Stimulated activated CD4-positive, alpha-beta T cell treated with anti-CD3 and anti-CD28 coated beads, TNF-alpha, amount 100 ng/mL, for 48 hours (primary cell): ENCODE measurements at regions not wholly inside any gene's neighbourhood (a gene's known extent, or its start where the extent isn't known, plus 50 kb on each side); places are given as distances from the start of the nearest gene placed in this dataset.

ENCODE experiments used
- DNase-seq, 3 donors: peaks; one replicate each; pipeline ENCODE4 v3.0.0-alpha.2; 2020; ENCODE audit warnings: low read depth in 3 of 3

DNA sequence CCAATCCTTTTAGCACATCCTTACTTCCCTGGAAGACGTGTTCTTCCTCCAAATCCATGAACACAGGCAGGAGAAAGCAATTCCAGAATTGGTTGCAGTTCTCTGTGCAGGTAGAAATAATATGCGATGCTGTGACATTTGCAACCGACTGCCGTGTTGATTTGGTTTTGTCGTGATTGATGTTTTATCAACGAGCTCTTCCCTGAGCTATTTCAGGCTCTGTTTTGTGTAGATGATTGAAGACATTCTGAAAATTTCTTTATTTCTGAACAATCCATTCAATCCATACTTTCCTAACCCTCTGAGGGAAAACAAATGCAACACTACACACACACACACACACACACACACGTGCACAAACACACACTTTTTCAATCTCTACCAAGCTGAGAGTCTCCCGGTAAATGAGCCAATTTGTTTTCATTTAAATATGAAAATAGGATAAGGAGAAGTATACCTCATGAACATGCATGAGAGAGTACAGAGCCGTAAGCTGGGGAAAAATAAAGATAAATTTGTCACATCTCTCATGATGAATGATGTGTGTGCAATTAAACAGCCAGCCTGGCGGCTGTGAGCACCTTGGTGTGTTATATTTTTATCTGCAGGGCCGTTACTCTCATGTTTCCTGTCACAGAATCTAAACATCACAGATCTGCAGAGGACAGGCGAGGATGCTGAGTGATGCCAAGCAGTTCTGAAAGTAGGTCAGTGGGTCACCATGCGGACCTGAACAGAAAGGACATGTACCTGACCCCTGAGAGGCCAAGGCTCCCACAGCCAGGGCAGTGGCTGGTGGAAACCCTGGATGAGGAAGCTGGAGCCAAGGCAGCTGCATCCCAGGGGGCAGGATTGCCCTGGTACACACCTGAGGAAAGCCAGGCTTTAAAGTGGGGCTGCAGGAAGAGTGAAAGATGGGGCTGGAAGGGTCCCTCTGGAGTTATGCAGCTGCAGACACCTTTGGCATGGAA lies 64.8 kb downstream of the PDCL3 start:
- DNase-seq, result no peak

DNA sequence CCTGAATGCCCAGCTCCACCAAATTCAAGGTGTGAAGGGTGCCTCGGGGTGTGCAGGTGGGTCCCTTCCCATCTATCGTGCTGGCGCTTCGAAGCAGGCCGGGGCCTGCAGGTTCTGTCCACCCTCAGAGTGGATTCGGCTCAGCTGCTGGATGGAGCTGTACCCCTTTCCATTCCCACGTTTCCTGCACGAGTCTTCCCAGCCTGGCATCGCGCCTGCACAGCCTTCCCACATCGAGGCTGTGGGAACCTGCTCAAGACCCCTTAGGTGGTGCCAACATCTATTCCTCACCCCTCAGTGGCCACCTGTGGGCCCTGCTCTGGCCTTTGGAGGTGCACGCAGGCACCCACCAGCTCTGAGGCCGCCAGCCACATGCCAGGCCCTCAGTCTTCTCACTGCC lies 65.7 kb downstream of the PDCL3 start:
- DNase-seq, result no peak

DNA sequence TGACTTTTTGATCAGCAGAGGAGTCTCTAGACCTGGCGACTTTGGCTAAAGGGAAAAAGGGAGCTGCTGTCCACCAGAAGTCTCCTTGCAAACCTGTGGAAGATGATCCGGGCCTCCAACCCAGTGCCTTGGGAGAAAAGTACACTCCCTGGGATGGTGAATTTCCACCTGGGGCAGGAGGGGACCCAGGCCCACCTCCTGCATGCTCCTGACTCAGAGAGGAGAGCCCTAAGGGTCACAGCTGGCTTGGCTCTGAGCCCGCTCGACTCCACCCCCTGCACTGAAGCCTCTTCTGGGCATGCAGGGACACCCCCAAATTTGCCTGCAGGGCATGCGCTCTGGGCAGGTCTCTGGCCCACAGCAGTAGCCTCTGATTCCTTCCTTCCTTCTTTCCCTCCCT lies 66.5 kb downstream of the PDCL3 start:
- DNase-seq, result no peak

DNA sequence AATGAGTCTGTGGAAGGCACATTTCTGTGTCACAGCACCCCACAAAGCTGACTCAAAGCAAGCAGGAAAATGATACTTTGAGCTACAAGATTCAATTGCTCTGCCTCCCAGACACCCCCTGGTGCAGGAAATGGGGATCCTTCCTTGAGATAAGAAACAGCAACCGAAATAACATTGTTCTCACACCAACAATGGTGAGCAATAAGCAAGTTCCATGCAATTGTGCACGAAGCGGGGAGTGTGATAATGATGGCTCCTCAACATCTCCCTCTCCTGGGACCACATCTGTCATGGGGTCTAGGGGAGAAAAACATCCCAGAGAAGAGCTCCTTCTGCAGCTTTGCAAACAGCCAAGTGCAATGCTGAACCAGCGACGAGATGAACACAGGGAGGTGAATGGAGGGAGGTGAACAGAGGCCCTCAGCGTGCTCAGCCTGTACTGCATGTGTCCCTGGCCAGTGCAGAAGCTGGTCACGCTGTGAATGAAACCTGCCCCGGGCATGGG lies 67.7 kb downstream of the PDCL3 start:
- no peak for DNase-seq

DNA sequence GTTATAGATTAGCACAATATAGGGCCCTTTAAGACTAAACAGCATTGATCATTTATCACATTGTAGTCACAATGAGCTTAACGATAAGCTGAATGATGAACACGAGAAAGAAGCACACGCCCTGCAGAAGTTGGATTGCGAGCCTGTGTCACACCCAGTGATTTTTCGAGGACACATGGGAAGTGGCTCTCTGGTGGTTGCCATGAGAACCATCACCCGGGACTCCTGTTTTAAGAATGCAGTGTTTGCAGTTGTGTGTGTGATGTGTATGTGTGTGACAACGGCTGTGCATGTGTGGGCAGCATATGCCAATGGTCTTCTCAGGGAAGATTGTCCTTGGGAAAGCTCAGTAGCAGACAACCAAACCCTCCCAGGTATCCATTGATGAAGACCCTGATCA lies 69.2 kb downstream of the PDCL3 start:
- no peak for DNase-seq

DNA sequence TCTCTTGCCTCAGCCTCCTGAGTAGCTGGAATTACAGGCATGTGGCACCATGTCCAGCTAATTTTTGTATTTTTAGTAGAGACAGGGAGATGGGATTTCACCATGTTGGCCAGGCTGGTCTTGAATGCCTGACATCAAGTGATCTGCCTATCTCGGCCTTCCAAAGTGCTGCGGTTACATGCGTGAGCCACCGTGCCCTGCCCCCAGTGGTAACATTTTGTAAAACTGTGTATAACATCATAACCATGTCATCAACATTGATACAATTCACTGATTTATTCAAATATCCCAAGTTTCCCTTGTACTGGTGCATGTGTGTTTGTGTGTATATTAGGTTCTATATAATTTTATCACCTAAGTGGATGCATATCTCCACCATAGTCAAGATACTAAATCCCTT lies 70.0 kb downstream of the PDCL3 start:
- DNase-seq, result no peak

DNA sequence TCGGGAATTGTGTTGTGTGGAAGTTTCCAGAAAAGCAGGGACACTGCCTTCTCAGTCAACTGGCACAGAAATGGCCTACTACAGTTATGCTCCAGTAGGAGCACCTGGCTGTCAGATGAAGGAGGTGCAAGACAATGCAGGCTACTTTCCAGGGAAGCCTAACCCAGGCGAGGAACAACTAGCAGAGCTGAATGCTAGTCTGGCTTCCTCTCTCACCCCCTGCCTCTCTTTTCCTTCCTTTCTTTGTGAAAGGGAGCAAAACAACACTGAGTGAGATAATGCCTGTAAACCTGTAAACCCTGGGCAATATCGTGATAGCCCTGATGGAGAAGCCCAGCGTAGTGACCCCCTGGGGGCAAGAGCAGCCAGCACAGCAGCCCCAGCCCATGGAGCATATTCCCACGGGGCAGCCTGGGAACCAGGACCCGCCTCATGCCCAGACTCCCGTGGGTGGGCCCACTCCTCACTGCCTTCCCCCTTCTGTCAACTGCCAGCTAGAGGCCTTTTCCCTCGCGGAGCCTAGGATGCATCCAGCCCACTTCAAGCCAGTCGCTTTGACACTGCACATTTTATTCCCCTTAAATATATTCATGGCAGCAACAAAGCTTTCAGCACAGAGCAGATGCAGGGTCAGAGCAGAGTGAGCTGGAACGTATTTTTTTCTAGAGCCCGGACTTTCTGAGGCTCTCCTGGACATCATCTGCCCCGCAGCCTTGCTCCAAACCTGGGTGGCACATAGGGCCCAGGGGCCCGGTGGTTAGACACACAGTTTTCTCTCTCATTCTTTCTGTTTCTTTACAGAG lies 77.0 kb downstream of the PDCL3 start:
- no peak for DNase-seq

DNA sequence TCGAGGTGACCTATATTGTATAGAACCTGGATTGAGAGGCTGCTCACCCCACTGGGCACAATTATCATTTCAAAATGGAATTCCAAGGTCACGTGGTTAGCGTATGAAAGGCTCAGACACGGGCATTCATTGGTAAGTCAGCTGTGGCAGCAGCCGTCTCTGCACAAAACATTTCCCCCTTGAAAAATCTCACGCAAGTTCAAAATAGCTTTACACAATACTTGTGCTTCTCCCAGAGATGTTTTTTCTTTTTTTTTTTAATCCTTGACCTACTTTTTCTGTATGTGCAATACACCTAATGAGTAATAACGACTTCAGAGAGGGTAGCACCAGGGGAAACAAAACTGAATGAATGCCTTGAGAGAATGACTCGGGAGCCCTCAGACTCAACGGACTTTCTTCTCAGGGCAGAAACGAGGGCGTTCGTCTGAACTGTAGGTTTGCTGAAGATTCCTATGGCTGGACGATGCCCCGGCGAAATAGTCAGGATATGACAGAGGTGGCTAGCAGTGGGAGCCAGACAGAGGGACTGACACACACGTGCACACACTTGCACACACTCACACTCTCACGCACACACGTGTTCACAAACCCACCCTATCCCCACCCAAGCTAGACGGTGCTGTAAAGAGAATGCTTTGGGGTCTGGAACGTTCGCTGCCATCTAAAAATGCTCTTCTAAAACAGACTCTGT lies 77.8 kb downstream of the PDCL3 start:
- no peak for DNase-seq

DNA sequence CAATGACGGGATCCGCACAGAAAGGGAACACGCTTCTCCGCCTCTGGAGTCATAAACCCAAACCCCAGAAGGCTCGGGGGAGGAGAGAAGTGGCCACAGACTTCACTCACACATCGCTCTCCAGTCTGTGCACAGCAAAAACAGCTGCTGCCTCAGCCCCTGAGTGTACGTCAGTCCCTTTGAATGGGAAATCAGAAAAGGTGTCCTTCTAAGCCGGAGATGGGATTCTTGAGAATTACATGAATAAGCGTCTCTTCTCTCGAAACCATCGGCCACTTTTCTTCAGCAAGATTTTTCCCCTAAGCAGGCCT lies 78.3 kb downstream of the PDCL3 start:
- DNase-seq, result no peak

DNA sequence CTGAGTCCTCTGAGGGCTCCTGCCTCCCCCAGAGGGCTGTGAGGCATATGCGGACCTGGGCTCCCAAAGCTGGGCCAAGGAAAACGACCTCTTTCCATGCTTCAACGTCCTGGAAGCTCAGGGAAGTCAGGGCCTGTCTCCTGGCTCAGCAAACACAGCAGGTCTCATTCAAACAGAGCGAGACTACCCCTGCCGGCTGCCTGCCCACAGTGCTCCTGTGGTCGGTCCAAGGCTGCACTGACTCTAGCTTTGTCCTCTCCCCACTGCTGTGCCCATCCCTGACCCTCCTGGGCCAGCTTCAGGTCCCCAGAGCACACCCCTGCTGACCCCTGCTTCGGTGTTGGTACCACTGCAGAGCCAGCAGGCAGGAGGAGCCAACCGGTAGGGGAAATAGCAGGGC lies 79.6 kb downstream of the PDCL3 start:
- no peak for DNase-seq

DNA sequence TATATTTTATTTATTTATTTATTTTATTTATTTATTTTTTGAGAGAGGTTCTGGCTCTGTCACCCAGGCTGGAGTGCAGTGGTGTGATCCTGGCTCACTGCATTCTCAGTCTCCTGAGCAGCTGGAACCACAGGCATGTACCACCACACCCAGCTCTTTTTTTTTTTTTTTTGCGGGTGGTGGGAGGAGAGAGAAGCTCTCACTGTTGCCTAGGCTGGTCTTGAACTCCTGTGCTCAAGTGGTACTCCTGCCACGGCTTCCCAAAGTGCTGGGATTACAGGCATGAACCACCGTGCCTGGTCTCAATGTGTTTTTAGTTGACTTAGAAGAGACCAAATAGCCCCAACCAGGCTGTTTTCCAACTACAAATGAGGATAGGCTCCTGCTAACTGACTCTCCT lies 80.7 kb downstream of the PDCL3 start:
- DNase-seq, result no peak

DNA sequence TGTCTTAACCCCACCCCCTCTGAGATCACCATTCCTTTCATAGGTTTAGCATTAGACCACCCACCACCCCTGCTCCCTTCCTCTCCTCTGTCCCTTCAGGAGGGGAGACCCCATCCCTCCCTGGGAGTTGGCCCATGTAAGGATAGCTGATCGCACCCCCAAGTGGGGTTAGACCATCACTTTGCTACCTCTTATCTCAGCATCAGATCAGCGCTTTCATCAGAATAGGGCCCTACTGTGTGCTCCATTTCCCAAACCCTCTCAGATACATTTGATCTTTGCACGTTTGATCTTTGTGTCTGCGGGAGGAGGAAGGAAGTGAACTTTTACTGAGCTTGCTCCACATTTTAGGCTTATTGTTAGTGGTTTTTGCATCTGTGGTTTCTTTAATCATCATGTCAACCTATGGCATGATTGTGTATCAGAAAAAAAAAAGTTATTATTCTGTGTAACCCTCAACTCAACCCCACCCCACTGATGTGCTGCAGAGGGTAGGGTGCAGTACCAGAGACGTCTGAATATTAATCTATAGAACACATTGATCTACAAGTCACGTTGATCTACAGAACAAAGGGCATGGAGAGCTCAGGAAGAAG lies 81.2 kb downstream of the PDCL3 start:
- DNase-seq, result no peak

DNA sequence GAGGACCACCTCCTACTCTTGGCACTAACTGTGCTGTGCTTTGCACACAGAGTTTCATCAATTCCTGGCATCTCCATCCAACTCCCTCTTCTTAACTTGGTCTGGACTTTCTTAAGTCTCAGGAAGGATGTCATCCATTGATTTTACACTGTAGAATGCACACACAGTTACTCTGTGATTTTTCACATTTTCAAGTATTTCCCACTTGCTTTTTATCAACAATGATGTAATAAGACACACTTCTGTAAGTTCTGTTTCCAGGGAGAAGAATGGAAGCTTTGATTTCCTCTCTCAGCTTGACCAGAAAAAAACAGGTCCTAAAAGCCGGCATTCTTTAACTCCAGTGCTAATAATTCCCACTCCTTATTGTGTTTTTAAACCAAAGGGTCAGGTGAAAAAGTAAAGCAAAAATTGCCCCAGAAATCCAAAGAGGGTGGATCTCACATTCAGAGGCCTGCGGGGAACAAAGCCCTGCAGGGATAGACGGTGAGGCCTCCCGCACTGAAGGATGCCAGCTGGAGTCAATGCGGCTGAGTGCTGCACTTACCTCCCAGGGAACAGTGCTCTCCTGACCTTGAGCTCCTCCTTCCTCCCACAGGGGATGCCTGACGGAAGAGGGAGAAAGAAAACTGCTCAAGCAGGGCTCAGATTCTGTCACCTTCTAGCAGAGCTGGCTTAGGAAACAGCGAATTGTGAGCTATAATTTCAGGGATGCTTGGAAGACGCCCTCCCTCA lies 83.1 kb downstream of the PDCL3 start:
- DNase-seq, result no peak

DNA sequence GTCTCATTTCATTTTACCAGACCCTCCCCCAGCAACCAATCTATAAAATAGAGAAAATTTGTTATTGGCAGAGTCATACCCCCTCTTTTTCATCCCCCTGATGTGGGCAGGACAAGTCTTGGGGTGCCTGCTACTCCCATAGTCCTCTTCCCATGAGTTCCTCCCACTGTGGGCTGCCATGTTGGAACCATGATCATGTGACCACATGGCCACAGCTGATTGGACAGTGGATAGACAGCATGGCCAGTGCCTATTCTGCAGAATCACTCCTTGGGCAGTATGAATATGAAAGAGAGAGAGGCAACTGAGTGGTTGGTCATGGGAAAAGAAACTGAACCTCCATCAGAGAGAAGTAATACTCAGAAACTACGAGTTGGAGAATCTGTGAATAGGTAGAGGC lies 84.9 kb downstream of the PDCL3 start:
- DNase-seq, result no peak

DNA sequence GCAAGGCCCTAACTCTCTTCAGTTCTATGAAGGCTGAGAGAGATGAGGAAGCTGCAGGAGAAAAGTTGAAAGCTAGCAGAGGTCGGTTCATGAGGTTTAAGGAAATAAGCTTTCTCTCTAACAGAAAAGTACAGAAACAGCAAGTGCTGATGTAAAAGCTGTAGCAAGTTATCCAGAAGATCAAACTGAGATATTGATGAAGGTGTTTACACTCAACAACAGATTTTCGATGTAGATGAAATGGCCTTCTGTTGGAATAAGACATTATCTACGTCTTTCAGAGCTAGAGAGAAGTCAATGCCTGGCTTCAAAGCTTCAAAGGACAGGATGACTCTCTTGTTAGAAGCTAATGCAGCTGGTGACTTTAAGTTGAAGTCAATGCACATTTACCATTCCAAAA lies 87.4 kb downstream of the PDCL3 start:
- no peak for DNase-seq

DNA sequence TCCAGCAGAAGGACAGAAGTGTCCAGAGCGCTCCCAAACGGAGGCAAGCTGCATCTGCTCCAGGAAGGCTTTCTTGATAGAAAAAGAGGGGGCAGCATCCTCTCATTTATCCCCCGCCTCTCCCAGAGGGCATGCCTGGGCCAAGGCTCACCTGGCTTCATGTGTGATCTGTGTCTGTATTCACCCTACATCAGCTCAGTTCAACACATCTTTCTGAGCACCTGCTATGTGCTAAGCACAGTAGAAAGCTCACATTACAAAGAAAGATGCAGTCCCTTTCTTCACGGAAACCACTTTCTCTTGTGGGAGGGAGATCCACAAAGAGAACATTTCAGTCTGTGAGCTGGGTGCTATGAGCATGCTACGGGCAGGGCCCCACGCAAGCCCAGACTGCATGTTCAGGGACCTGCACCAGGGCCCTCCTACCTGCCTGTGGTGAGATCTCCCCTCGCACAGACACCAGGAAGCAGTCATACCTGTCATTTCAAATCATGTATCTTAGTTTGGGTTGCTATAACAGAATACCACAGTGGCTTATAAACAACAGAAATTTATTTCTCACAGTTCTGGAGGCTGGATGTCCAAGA lies 90.7 kb downstream of the PDCL3 start:
- DNase-seq, result no peak

DNA sequence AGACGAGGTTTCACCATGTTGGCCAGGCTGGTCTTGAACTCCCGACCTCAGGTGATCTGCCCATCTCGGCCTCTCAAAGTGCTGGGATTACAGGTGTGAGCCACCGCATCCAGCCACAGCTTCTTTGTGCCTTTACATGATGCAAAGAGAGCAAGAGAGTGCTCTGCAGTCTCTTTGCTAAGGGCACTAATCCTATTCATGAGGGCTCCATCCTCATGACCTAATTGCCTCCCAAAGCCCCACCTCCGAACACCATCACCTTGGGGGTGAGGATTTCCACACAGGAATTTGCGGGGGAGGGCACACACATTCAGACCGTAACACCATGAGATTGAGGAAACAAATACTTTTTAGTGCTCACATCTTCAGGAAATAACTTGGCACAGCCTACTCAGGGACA lies 91.8 kb downstream of the PDCL3 start:
- no peak for DNase-seq

DNA sequence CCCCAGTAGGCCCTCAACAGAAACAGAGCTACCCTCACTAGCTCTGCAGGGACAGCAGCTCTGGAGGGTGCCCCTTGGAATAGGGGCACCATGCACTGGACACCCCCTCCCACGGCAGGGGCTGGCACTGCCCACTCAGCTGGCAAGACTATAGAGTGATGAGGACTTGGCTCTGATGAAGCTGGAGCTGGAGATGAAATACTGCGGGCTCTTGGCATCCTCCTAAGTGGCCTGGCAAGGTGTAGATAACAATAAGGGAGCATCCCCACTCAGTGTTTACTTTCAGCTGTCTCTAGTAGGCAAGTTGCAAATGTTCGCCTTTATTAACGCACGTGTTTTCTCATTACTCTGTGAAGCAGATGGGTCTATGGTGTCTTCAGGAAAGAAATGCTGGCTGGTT lies 92.7 kb downstream of the PDCL3 start:
- no peak for DNase-seq

DNA sequence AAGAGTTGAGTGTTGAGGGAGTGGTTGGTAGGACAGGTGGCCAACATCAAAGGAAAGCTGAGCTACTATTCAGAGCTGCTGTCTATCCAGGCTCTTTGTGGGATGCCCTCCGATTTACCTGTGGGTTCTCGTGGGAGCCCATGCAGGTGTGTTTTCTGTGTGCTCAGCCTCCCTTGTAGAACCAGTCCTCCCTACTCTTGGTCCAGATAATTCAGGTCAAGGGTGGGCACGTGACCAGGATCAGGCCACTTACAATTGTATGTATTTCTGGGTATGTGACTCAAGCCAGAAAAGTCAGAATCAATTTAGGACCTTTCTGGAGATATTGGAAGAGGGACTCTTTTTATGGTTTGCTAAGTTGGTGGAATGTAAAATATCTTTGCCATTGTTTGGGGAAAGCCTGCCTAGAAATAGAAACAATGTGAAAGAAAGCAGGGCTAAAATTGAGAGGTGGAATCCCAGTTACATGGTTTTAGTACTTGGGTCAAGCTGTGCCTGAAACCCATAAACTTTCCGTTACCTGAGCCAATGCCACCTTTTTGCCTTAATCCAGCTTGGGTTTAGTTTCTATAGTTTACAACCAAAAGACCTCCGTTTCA lies 93.2 kb downstream of the PDCL3 start:
- no peak for DNase-seq

DNA sequence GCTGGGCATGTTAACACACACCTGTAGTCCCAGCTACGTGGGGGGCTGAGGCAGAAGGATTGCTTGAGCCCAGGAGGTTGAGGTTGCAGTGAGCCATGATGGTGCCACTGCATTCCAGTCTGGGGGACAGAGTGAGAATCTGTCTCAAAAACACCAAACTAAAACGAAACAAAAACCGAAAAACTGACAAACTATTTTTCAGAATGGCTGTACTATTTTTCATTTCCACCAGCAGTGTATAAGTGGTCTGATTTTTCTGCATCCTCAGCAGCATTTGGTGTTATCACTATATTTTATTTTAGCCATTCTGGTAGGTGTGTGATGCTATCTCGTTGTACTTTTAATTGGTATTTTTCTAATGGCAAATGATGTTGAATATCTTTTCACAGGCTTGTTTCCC lies 95.2 kb downstream of the PDCL3 start:
- no peak for DNase-seq
